ENCODE measurements at regions not wholly inside any gene's neighbourhood (a gene's known extent, or its start where the extent isn't known, plus 50 kb on each side); places are given as distances from the start of the nearest gene placed in this dataset.
"Not testable (repeated sequence)": the region's sequence is repeated elsewhere in the genome, so short reads cannot be mapped to it uniquely, and the experiment has no call there.

DNA sequence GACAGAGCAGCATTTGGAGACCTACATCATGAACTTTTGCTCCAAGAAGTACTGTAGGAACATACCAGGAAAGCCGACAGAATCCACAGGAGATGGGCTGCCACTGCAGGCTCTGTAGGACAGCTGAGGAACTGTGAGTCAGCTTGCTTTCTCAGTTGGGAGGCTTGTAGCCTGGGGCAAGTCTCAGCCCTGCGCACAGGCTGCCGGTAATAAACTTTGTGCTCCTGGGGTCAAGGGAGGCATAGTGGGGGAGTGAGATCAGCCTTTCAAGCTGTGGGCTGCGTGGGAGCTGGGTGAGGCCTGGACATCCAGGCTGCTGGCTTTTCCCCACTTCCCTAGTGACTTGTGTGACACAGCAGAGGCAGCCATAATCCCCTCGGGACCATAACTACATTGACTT is 718.0 kb upstream of the CDH10 start:
- no peak for DNase-seq

DNA sequence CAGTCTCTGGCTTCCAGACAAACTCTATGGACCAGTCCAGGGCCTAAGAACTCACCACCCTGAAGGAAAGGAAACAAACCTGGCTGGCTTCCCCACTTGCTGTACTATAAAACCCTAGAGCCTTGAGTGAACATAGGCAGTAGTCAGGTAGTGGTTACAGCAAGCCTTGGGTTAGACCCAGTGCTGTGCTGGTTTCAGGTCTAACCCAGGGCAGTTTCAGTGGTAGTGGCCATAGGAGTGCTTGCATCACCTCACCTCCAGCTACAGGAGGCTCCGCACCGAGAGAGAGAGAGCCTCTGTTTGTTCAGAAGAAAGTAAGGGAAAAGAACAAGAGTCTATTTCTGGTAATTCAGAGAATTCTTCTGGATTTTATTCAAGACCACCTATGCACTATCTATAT is 714.1 kb upstream of the CDH10 start:
- DNase-seq: no peak

DNA sequence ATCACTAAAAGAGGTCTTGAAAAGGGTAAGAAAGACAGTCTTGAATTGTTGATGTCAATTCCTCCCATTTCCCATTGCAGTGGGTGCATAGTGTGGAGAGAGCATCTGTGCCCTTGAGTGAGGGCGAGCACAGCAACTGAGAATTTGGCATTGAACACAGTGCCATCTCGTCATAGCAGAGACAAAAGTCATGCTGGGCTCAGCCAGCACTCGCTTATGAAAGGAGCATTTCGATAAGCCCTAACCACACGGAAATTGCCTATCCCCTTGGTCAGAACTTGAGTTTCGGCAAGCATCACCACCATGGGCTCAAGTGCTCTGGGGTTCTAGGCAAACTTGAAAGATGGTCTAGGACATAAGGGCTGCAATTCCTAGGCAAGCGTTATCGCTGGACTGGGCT is 712.8 kb upstream of the CDH10 start:
- no peak for DNase-seq

DNA sequence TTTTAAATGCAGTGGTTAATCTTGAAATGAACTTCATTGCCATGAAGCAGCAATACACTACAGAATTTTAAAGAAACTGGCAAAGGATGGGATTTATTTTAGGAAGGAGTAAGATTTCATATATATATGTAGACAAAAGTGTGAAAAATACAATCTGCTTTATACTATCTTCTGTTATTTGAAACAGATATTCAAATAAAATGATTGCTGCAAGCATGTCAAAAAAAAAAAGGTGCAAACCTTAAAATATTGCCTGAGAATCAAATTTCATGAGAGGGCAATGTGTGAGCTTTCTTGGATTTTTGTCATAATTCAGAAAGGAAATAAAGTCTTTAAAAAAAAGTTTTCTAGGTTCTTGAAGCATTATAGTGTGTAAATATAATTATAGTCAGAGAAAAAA is 705.0 kb upstream of the CDH10 start:
- no peak for DNase-seq

DNA sequence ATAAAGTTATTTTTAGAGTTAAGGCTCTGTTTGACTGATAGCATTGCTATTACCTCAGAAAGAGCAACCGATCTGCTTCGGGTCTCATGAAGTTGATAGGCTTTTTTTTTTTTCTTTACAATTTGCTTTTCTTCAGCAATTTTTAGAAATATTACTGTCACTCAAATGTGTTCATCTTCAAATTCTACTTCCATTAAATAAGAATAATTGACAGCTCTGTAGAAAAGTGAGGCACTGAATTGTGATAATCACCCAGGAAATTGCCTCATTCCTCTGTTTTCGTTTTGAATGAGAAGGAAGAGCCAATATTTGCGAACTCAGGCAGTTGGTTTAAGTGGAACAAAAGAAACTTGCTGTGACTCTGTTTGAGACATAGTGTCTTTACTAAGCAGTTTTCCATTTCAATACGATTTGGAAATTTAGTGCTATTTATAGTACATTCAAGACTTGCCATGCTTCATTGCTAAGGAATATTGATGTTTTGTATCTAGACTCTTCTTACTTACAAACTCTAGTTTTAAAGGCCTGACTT is 700.5 kb upstream of the CDH10 start:
- no peak for DNase-seq

DNA sequence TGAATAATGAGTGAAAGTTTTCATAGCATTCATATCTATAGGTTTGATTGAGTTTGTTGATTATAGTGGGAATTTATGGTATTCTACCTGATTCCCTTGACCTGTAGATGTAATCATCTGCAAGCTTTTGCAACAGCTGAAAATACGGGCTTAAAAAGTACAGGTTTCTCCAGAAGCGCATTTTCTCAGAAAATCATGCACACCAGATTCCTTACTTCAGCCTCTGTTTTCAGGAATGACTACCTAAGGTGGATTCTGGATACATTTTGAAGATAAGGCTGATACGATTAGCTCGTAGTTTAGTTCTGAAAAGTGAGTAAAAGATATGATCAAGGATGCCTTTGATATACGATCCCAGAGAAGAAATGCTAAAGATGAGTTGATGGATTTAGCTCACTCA is 694.8 kb upstream of the CDH10 start:
- no peak for DNase-seq

DNA sequence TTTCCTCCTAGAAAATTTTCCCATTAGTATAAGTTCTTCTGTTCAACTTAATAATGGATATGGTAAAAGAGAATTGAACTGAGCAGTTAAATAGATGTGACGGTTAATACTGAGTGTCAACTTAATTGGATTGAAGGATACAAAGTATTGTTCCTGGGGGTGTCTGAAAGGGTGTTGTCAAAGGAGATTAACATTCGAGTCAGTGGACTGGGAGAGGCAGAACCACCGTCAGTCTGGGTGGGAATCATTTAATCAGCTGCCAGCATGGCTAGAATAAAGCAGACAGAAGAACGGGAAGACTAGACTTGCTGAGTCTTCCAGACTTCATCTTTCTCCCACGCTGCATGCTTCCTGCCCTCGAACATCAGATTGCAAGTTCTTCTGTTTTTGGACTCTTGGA is 689.6 kb upstream of the CDH10 start:
- DNase-seq: no peak

DNA sequence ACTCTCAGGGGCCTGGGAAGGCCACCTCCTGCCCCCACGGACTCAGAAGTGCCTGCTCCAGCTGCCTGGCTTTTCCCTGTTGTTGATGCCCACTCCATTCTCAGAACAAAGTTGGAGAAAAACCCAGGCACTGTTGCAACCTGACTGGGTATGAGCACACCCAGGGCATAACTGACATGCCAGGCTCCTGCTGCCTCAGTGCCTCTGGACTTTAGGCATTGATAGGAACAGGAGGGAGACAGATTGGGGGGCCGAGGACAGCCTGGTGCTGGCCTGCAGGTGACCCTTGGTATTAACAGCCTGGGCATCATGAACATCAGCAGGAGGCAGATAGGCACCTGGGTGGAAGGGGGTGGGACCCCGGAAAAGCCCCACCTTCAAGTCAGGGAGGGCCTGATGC is 685.9 kb upstream of the CDH10 start:
- DNase-seq: no peak

DNA sequence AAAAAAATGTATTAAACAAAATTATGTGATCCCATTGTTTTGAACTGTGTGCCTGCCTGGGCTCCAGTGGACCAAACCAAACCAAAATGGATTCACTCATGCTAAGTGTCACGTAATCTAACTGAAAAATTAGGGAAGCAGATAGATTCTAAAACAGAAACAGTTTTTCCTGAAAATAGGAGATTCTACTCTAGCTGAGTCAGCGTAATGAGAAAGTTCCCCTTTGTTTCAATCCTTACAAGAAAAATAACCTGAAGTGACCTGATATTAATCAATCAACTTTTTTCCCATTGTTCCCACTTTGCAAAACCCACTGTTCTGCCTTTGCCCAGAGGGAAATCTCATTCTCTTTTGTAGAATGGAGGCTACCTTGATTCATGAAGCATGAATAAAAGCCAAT is 682.4 kb upstream of the CDH10 start:
- no peak for DNase-seq

DNA sequence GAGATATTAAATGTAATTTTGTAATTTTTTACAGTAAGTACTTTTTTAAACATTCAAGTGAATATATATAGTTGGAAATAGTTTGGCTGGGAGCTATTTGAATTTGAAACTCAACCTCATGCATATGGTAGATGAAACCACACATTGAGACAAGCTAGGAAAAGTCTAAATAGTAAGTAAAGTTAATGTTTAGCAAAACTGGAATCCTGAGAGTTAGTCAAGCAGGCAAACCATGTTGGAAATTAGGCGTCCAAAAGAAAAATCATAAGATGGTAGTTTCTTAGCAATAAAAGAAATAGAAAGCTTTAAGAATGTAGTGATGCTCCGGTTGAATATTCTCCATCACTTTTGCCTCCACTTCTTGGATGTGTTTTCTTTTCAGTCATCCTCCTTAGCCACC is 657.1 kb upstream of the CDH10 start:
- DNase-seq: no peak

DNA sequence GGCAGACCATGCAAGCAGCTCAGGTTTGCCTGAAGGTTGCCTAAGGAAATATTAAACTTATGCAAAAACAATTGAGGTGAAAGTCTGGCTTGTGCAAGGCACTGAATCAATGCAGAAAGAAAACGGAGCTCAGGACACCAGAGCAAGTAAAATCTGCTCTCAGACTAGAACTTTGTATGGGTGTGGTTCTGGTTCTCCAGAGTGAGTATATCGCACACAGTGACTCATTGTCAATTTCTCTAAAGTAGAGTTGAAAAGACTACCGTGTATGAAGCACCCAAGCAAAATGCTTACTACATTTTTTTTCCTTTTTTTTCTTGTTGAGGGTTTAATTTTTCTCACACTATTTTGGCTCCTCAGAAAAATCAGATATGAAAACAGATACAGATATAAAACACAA is 650.3 kb upstream of the CDH10 start:
- DNase-seq: no peak

DNA sequence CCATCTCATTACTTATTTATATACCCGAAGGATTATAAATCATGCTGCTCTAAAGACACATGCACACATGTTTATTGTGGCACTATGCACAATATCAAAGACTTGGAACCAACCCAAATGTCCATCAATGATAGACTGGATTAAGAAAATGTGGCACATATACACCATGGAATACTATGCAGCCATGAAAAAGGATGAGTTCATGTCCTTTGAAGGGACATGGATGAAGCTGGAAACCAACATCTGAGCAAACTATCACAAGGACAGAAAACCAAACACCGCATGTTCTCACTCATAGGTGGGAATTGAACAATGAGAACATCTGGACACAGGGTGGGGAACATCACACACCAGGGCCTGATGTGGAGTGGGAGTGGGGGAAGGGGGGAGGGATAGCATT is 645.0 kb upstream of the CDH10 start:
- DNase-seq: not testable (repeated sequence)

DNA sequence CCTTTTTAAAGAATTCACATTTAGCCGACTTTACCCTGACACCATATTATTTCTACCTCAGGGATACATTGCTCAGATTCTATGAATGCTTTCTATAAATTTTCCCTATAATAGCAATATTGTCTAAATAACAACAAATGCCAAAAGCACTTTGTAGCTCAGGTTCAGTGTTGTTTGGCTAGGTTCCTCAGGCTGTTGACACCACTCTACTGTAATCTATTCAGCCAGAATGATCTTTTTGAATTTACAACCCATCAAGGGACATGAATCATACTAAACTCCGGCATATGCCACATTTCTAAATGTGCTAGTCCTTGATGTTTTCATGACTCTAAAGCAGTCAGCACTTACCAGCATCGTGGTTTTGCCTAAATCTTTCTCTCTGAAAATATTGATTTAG is 641.5 kb upstream of the CDH10 start:
- no peak for DNase-seq

DNA sequence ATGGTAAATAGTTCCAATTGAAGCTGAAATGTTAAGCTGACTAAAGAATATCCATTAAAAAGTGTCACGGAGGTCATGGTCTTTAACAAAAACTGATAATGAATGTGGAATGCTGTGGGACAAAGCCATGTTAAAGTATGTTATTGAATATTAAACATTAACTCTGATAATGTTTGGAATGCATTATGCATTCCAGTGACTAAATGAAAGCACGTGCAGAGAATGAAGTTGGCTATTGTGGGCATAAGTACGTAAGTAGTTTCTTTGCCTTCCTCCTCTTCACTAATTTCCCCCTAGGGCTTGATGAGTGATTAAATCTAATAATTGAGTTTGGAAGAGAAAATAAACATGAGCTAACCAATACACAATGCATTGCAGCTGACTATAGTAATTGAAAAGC is 640.4 kb upstream of the CDH10 start:
- no peak for DNase-seq

DNA sequence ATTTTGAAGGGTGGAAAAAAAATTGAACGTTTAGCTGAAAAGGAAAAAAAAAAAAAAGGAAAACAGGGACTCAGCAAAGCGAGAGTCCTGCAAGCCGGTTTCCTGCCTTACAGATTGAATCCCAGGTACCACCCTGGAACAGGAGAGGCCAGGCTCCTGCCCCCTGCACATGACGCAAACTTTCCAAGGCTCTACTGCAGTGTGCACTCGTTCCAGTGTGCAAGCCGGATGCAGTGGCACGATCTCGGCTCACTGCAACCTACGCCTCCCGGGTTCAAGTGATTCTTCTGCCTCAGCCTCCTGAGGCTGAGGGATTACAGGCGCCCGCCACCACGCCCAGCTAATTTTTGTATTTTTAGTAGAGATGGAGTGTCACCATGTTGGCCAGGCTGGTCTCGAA is 618.7 kb upstream of the CDH10 start:
- not testable (repeated sequence) for DNase-seq

DNA sequence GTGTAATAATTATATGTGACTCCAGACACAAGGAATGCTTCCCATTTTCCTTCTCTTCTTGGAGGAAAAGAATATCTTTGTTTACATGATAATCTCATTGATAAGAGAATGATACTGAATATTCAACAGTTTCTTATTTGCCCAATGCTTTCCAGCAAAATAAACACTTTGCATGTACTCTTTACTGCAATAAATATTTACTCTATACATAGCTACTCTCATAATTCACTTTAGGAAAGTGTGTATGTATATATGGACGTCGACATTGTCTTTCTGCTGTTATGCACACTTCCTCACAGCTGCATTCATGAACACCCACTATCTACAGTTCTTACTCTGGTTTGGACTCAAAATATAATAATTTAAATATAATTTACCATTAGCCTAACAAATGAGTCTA is 617.4 kb upstream of the CDH10 start:
- DNase-seq: no peak

DNA sequence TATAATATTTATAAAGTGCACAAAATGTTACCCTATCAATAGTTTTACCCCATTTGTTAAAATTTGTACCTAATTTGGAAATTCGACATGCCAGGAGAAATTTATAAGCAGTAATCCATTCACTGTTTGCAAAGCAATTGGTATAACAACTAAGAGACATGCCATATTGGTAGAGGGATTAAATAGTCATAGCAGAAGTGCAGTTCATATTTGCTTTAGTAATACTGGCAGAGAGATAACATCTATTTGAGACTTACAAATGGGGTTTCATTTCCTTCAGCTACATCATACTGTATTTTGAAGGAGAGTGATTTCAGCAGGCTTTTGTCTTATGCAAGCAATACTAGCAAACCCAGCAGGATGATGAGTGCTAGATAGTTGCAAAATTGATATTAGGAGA is 610.4 kb upstream of the CDH10 start:
- no peak for DNase-seq

DNA sequence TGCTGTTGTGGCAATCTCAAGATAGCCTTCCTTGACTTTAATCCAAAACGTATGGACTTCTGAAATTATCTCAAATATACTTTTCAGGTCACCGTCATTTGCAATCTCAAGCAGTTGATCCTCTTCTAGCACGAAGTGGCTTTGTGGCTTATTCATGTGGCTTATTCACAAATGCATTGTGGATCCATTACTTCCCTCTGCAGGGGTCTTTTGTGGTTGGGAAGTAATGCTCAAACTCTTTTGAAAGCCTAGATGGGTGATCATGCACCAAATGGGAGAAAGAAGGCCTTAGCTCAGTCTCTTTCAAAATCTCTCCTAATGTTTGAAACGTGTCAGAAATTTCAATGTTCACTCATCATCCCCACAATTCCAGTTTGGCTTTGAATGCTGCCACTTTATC is 597.2 kb upstream of the CDH10 start:
- DNase-seq: no peak

DNA sequence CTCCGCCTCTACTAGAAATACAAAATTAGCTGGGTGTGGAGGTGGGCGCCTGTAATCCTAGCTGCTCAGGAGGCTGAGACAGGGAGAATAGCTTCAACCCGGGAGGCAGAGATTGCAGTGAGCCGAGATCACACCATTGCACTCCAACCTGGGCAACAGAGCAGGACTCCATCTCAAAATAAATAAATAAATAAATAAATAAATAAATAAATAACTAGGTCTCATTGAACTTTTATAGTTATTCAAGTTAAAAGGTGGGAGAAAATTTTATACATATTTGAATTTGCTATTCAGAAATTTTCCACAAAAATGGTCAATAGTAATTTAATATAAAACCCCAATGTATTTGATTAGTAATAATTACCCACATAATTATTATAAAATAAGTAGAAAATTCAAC is 593.9 kb upstream of the CDH10 start:
- not testable (repeated sequence) for DNase-seq

DNA sequence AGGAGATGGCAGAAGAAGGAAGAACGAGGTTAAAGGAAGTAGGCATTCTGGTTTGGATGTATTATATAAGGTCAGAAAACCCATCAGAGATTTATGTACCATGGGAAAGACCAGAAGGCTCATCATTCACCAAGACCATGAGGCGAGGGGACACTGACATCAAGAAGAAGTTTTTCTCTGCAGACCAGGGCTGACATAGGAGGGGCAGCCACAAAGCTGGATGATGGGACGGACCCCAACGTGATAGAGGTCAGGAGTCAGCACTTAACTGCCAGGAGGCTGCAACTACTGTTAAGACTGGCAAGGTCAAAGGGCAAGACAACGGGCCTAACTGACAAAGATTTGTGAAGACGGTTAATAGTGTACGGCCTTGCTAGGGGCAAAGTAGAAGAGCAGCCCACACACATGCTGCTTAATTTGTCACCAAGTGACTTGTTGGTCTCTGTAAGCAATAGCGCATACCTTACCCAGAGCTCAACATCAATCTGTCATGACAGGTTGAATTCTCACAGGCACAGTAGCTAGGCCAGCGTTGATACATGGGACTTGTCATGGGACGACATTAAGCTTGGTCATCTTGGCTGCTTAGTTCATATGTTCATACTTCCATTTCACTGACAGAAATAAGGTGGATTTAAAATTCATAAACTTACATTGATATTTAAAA is 579.7 kb upstream of the CDH10 start:
- DNase-seq: no peak

DNA sequence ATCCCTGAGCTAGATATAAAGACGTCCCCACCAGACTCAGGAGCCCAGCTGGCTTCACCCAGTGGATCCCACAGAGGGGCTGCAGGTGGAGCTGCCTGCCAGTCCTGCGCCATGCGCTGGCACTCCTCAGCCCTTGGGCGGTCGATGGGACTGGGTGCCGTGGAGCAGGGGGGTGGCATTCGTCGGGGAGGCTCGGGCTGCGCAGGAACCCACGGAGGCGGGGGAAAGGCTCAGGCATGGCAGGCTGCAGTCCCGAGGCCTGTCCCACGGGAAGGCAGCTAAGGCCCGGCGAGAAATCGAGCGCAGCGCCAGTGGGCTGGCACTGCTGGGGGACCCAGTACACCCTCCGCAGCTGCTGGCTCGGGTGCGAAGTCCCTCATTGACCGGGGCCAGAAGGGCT is 555.1 kb upstream of the CDH10 start:
- not testable (repeated sequence) for DNase-seq

DNA sequence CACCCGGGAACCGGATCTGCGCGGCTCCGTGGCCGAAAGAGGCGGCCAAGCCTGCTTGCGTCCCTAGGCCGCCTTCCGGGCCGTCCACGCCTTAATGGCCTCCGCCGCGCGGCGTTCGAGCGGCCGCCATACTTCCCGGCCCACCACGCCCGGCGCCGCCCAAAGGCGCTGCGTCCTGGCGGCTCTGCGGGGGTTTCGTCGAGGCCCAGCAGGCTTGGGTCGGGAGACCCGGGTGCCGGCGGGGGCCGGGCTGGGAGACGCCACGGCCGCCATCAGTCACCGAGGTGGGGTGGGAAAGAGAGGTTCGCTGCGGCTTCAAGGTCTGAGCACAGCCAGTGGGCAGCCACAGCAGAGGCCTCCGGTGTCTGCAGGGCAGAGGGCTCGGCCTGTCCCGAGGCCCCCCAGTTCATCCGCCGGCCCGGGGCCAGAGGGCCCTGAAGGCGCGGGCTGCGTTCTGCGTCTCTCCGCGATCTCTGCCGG is 545.8 kb upstream of the CDH10 start:
- DNase-seq: no peak

DNA sequence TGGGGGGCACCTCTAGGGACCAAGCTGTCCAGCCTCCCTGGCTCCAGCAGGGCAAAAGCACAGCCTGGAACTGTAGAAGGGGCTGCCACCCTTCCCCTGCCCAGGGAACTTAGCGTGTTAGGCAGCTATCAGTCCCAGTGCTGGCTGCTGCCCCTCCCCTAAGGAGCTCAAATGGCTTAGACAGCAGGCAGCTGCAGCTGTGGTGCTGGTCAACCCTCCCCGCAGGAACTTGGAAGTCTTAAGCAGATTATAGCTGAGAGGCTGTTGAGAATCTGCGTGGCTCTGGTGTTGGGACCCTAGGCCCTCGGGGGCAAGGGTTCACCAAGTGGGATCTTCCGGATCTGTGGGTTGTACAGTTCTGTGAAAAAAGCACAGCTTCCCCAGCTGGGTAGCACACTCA is 536.5 kb upstream of the CDH10 start:
- DNase-seq: no peak

DNA sequence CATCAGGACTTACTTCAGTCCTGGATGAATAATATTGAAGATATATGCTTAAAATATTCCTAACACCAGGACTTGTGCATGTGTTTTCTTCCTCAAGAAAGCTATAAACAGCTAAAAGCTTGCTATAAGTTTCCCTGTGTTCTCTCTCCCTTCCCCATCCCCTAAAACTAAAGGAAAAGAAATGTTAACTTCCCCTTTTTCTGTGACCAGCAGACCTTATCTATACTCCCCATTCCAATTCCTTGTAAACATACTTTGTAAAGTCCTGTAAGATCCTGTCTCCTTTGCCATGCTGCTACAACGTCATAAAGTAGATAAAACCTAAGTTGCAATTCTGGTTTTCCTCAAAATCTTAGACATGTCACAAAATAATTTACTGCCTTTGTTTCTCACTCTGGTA is 517.8 kb upstream of the CDH10 start:
- not testable (repeated sequence) for DNase-seq

DNA sequence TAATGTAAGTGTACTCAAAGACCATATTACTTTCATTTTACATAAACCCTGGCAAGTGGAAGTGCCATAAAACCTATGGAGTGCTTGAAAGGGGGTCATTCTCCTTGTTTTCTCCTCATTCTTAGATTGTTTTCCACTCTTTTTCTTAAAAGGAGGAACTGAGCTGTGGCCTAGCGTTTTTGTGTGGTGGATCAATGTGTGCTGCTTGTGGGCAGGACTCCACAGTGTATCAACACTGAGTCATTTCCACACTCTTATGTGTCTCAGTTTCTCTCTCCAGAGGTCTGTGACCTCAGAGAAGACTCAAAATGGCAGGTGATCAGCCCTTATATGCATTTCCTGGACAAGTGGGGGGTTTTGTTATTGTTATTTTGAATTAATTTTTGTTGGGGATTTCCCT is 516.1 kb upstream of the CDH10 start:
- no peak for DNase-seq

Measured in hematopoietic multipotent progenitor cell treated with erythropoietin and hydrocortisone succinate and interleukin-3 and kit ligand, for 8 days (in vitro differentiated cells).